Bronchial epithelial cell (primary cell): ENCODE measurements at regions not wholly inside any gene's neighbourhood (a gene's known extent, or its start where the extent isn't known, plus 50 kb on each side); places are given as distances from the start of the nearest gene placed in this dataset.

ENCODE experiments used
- DNase-seq: peaks from one replicate; pipeline ENCODE4 v3.0.0-alpha.2; 2010; ENCODE audit warnings: low read depth
- FAIRE-seq: peaks from 2 replicates; lab custom pipeline; 2011; peaks lifted over from hg19 to GRCh38; lab: Jason Lieb, UNC
- H3K27me3 ChIP-seq: 2 replicates; pipeline ENCODE4 v1.5.1; 2011; ENCODE audit warnings: low read length; ENCODE audit not compliant: control insufficient read depth, insufficient read depth
- H3K36me3 ChIP-seq: 2 replicates; pipeline ENCODE4 v1.5.1; 2011; ENCODE audit warnings: low read length; ENCODE audit not compliant: control insufficient read depth, insufficient read depth
- H3K4me3 ChIP-seq: 2 replicates; pipeline ENCODE4 v1.5.1; 2011; ENCODE audit warnings: mild to moderate bottlenecking, low read depth, low read length, control low read depth
- TF ChIP-seq, protein P1 (sequence below): IDR thresholded peaks from 2 replicates; pipeline ENCODE4 v1.5.1; 2011; ENCODE audit warnings: mild to moderate bottlenecking, moderate library complexity, low read length, control low read depth, inconsistent platforms; ENCODE audit not compliant: insufficient read depth, severe bottlenecking

GRCh38 chr2:784753-785152 is 107.5 kb upstream of the TMEM18 start:
- no peaks in the 10 kb centered on the region for H3K27me3 ChIP-seq
- DNase-seq (no peak), FAIRE-seq (no peak)
- TF ChIP-seq, protein P1, sequence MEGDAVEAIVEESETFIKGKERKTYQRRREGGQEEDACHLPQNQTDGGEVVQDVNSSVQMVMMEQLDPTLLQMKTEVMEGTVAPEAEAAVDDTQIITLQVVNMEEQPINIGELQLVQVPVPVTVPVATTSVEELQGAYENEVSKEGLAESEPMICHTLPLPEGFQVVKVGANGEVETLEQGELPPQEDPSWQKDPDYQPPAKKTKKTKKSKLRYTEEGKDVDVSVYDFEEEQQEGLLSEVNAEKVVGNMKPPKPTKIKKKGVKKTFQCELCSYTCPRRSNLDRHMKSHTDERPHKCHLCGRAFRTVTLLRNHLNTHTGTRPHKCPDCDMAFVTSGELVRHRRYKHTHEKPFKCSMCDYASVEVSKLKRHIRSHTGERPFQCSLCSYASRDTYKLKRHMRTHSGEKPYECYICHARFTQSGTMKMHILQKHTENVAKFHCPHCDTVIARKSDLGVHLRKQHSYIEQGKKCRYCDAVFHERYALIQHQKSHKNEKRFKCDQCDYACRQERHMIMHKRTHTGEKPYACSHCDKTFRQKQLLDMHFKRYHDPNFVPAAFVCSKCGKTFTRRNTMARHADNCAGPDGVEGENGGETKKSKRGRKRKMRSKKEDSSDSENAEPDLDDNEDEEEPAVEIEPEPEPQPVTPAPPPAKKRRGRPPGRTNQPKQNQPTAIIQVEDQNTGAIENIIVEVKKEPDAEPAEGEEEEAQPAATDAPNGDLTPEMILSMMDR = no peak
- H3K4me3 ChIP-seq = no peak overlapping the region
- no peaks in the 10 kb centered on the region for H3K36me3 ChIP-seq

DNA sequence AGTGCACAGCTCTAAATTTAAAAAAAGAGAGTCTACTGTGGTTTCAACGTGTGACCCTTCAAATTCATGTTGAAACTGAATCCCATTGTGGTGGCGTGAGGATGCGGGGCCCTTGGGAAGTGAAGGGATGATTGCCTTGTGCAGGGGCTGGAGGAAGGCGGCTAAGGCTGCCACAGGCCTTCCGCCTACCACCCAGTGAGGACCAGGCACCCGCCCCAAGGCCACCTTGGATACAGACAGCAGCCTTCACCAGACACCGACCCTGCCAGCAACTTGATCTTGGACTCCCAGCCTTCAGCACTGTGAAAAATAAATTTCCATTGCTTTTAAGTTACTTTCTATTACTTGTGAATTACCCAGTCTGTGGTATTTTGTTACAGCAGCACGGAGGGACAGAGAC is 103.4 kb upstream of the TMEM18 start:
- Histone ChIP-seq H3K36me3 (no peaks in the 10 kb centered on the region), H3K27me3 (no peaks in the 10 kb centered on the region), H3K4me3 (no peak overlapping the region)
- DNase-seq (no peak), FAIRE-seq (peak; percentile 73)
- TF ChIP-seq, protein P1 = no peak

DNA sequence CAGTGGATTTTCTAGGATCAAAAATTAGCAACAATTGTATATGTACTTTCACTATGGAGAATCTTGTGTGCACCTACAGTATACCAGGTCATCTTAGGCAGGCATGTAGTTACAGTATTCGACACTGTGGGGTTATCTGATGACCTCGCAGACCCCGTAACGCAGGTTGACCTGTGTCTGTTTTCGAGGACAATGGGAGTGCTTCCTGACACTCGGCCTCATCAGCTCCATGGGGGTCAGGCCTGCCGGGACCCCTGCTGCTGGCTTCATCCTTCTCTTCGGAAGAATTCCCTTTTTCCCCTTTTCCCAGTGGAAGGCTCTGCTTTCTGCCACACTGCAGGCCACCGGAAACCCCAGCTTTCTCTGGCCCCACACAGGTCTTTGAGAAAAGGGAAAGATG is 102.8 kb upstream of the TMEM18 start:
- FAIRE-seq (no peak), DNase-seq (no peak)
- no peak overlapping the region for H3K4me3 ChIP-seq
- TF ChIP-seq, protein P1 = no peak
- H3K36me3 ChIP-seq = no peaks in the 10 kb centered on the region
- no peaks in the 10 kb centered on the region for H3K27me3 ChIP-seq

DNA sequence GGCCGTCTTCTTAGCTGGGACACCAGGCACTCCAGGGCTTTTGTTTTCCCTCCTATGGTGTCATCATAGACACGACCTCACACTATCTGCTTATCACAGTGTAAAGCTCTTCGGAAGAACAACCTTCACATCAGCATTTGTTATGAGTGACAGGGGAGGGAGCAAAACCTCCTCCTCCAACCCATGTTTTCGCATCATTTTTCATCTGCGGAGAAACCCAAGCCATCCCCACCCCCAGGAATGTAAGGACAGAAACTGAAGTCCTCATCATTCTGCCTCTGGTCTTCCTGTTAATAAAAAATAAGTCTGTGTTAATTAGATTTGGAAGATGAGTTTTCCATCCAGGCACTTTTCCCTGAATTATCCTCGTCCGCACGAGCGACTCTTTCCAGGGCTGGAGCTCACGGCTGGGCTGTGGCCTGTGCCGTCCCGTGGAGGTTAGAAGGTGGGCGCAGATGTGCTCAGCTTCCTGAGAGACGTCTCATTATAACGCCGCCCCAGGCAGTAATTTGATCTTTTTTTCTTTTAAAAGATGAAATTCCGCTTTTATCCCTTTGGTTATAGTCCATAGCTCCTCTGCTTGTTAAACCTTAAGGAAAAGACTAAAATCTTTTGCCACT is 101.6 kb upstream of the TMEM18 start:
- FAIRE-seq = no peak
- no peak for DNase-seq
- TF ChIP-seq, protein P1 = no peak
- no peaks in the 10 kb centered on the region for H3K27me3 ChIP-seq
- no peaks in the 10 kb centered on the region for H3K36me3 ChIP-seq
- H3K4me3 ChIP-seq = no peak overlapping the region

DNA sequence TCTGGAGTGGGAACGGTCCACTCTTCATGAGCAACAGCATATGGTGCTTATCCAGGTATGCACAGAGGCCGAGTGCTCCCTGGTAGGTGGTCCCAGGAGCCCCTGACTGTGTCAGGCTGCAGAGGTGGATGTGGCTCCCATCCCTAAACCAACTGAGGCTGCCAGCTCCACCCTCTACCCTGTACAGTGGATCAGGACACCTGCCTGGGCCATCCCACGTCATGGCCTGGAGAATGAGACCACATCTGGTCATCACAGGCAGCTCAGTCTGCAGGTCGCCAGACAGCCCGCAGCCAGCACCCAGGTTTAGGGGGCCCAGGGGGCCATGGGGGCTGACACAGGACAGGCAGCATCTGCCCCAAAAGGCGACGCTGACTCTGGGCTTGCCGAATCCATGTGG is 100.3 kb upstream of the TMEM18 start:
- FAIRE-seq (no peak), DNase-seq (no peak)

More for the DNA sequence above, 100.3 kb upstream of the TMEM18 start:
- no peaks in the 10 kb centered on the region for H3K36me3 ChIP-seq
- TF ChIP-seq, protein P1 = no peak
- H3K4me3 ChIP-seq = no peak overlapping the region
- no peaks in the 10 kb centered on the region for H3K27me3 ChIP-seq
